Large intestine (tissue), 3 donors: ENCODE measurements at regions not wholly inside any gene's neighbourhood (a gene's known extent, or its start where the extent isn't known, plus 50 kb on each side); places are given as distances from the start of the nearest gene placed in this dataset.

Source experiments
- DNase-seq, 2 donors: peaks; one replicate each; pipeline versions ENCODE4 v3.0.0 to v3.0.0-alpha.2; 2013
- H3K27ac ChIP-seq: one replicate; pipeline ENCODE4 v1.5.1; 2013; ENCODE audit warnings: low read length
- H3K27me3 ChIP-seq: 2 replicates; pipeline ENCODE4 v1.6.1; 2013; ENCODE audit warnings: low read length; ENCODE audit not compliant: control insufficient read depth, insufficient read depth
- H3K36me3 ChIP-seq: 2 replicates; pipeline ENCODE4 v1.6.1; 2013; ENCODE audit warnings: low read length; ENCODE audit not compliant: control insufficient read depth, insufficient read depth
- H3K4me1 ChIP-seq: one replicate; pipeline ENCODE4 v1.6.1; 2013; ENCODE audit warnings: low read length; ENCODE audit not compliant: control insufficient read depth, insufficient read depth
- H3K4me3 ChIP-seq: one replicate; pipeline ENCODE4 v1.5.1; 2013; ENCODE audit warnings: low read length
- H3K9me3 ChIP-seq: one replicate; pipeline ENCODE4 v1.6.1; 2013; ENCODE audit warnings: mild to moderate bottlenecking, low read depth, low read length, moderate library complexity; ENCODE audit not compliant: control insufficient read depth
- WGBS: methylation state at CpG from one replicate; pipeline ENCODE4 v1.1.5; 2013; ENCODE audit warnings: low lambda C conversion rate; ENCODE audit not compliant: insufficient coverage; 5-methylcytosine and 5-hydroxymethylcytosine counted together

DNA sequence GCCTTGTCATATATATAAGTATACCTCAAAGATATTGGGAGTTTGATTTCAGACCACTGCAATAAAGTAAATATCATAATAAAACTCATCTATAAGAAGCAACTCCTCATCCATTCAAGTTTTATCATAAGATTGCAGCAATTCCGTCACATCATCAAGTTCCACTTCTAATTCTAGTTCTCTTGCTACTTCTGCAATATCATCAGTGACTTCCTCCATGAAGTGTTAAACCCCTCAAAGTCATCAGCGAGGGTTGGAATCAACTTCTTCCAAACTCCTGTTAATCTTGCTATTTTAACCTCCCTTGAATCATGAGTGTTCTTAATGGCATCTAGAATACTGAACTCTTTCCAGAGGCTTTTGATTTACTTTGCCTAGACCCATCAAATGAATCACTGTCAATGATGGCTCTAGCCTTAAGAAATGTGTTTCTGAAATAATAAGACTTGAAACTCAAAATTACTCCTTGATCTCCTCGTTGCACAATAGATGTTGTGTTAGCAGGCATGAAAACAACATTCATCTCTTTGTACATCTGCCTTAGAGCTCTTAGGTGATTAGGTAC lies 88.3 kb downstream of the RPE65 start:
- no CpG with 5 or more reads among the region's 3 CpGs for WGBS
- H3K4me1 ChIP-seq = no peaks in the 10 kb centered on the region
- no peaks in the 10 kb centered on the region for H3K36me3 ChIP-seq
- no peak for DNase-seq
- H3K27me3 ChIP-seq = no peaks in the 10 kb centered on the region
- H3K9me3 ChIP-seq = no peaks in the 10 kb centered on the region
- H3K4me3 ChIP-seq = no peak overlapping the region
- no peak overlapping the region for H3K27ac ChIP-seq

DNA sequence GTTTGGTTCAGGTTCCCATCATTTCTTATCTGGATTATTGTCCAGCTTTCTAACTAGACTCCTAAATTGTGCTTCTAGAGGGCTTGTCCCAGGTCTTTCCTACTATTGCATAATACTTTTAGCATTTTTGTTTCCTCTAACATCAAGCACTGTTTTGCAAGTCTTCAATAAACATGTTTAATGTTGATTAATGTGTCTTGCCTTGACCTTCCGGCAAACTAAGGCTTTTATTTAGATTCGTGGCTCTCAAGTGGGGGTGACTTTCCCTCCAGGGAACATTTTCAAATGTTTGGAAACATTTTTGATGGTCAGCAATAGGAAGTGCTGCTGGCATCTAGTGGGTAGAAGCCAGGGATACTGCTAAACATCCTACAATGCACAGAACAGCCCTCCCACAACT lies 90.7 kb downstream of the RPE65 start:
- Histone ChIP-seq H3K27me3 (no peaks in the 10 kb centered on the region), H3K36me3 (no peaks in the 10 kb centered on the region), H3K4me3 (no peak overlapping the region), H3K27ac (no peak overlapping the region), H3K9me3 (no peaks in the 10 kb centered on the region), H3K4me1 (no peaks in the 10 kb centered on the region)
- no CpG with 5 or more reads among the region's 2 CpGs for WGBS
- peak in 1 of 2 donors; percentile 5 for DNase-seq

GRCh38 chr1:68358439-68358838 lies 91.3 kb downstream of the RPE65 start:
- WGBS = 59% methylated on average over 2 of the region's 4 CpGs
- no peak for DNase-seq
- Histone ChIP-seq H3K9me3 (no peaks in the 10 kb centered on the region), H3K4me1 (no peaks in the 10 kb centered on the region), H3K4me3 (no peak overlapping the region), H3K36me3 (no peaks in the 10 kb centered on the region), H3K27ac (no peak overlapping the region), H3K27me3 (no peaks in the 10 kb centered on the region)

DNA sequence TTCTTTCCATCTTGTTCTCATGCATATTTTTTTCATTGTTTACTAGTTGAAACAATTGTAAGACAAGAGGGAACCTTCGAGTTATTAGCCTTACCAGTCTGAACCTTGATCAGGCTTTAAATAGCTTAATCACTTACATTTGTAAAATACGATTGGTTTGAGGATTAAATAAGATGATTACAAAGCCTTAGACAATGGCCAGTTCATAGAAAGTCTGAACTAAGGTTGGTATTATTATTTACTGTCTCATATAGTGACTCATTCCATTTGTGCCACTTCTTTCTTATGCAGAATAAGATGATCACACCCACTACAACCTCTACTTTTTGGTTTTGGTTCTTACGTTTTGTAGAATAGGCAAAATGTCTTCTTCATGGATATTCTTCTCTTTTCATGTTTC lies 94.1 kb downstream of the RPE65 start:
- Histone ChIP-seq H3K27me3 (no peaks in the 10 kb centered on the region), H3K4me1 (no peaks in the 10 kb centered on the region), H3K27ac (no peak overlapping the region), H3K9me3 (no peaks in the 10 kb centered on the region), H3K4me3 (no peak overlapping the region), H3K36me3 (no peaks in the 10 kb centered on the region)
- 70% methylated on average over 2 of the region's 3 CpGs for WGBS
- no peak for DNase-seq

- Histone ChIP-seq H3K9me3 (no peaks in the 10 kb centered on the region), H3K27ac (no peak overlapping the region), H3K36me3 (no peaks in the 10 kb centered on the region), H3K4me1 (no peaks in the 10 kb centered on the region), H3K4me3 (no peak overlapping the region), H3K27me3 (no peaks in the 10 kb centered on the region)
- 40% methylated on average over 1 of the region's 2 CpGs for WGBS
- no peak for DNase-seq
Measured at GRCh38 chr1:68352202-68352601, 97.6 kb downstream of the RPE65 start.

DNA sequence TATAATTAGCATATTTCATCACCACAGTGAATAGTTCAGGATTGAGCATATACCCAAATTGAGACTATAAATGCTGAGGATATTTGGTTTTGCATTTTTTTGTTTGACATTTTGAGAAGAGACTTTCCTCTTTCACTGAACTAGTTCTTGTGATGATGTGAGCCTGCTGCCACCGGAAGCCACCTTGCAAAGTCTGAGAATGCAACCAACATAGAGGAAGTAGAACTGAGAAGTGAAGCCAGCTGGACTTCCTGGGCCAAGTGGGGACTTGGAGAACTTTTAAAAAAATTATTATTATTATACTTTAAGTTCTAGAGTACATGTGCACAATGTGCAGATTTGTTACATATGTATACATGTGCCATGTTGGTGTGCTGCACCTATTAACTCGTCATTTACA lies 102.3 kb downstream of the RPE65 start:
- H3K36me3 ChIP-seq = no peaks in the 10 kb centered on the region

GRCh38 chr1:68346188-68346808 lies 103.5 kb downstream of the RPE65 start:
- no peaks in the 10 kb centered on the region for H3K9me3 ChIP-seq
- no peak for DNase-seq
- H3K4me3 ChIP-seq = no peak overlapping the region
- no peak overlapping the region for H3K27ac ChIP-seq
- H3K4me1 ChIP-seq = no peaks in the 10 kb centered on the region
- WGBS = 89% methylated on average over 1 of the region's 3 CpGs
- no peaks in the 10 kb centered on the region for H3K27me3 ChIP-seq
- no peaks in the 10 kb centered on the region for H3K36me3 ChIP-seq

More for the DNA sequence above, 102.3 kb downstream of the RPE65 start:
- no CpG with 5 or more reads among the region's 2 CpGs for WGBS
- Histone ChIP-seq H3K9me3 (no peaks in the 10 kb centered on the region), H3K27me3 (no peaks in the 10 kb centered on the region), H3K4me1 (no peaks in the 10 kb centered on the region), H3K27ac (no peak overlapping the region), H3K4me3 (no peak overlapping the region)
- no peak for DNase-seq

GRCh38 chr1:68344208-68344607 lies 105.5 kb downstream of the RPE65 start:
- DNase-seq = no peak
- H3K36me3 ChIP-seq = no peaks in the 10 kb centered on the region
- no peaks in the 10 kb centered on the region for H3K9me3 ChIP-seq
- H3K4me1 ChIP-seq = no peaks in the 10 kb centered on the region
- no peak overlapping the region for H3K4me3 ChIP-seq
- 80% methylated on average over 3 of the region's 4 CpGs for WGBS
- no peak overlapping the region for H3K27ac ChIP-seq
- H3K27me3 ChIP-seq = no peaks in the 10 kb centered on the region

DNA sequence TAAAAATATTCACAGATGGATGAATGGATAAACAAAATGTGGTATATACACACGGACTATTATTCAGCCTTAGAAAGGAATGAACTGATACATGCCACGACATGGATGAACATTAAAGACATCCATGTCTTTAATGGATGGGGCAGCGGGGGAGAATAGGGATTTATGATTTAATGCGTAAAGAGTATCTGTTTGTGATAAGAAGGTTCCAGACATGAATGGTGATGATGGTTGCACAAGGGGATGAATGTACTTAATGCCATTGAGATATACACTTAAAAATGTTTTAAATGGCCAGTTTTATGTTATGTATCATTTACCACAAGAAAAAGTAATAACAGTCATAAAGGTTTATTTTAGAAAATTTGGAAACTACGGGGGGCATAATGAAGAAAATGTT lies 108.6 kb upstream of the WLS start:
- no peak overlapping the region for H3K27ac ChIP-seq
- H3K9me3 ChIP-seq = no peaks in the 10 kb centered on the region
- H3K4me3 ChIP-seq = no peak overlapping the region
- WGBS = 75% methylated on average over 1 of the region's 5 CpGs
- no peak for DNase-seq
- no peaks in the 10 kb centered on the region for H3K36me3 ChIP-seq
- no peaks in the 10 kb centered on the region for H3K4me1 ChIP-seq
- H3K27me3 ChIP-seq = no peaks in the 10 kb centered on the region

DNA sequence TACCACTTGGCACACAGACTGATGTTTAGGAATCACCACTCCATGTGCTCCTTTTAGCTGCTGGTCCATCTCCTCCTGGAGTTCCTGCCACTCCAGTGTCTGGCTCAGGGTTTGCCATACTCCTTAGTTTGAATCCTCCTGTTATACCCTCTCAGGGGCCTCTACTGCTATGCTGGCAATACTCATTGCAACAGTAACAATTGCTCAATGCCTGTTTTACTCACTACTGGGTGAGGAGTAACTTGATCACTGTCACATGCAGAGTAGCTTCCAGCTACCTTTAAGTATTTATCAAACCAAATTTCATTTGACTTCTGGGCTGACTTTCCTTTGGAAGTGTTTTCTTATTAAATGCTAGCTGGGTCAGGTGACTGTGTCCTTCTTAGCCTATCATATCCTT lies 107.2 kb upstream of the WLS start:
- DNase-seq = peak; percentile 31 to 43
- Histone ChIP-seq H3K4me3 (no peak overlapping the region), H3K27me3 (no peaks in the 10 kb centered on the region), H3K36me3 (no peaks in the 10 kb centered on the region), H3K4me1 (no peaks in the 10 kb centered on the region), H3K9me3 (no peaks in the 10 kb centered on the region), H3K27ac (no peak overlapping the region)

- Histone ChIP-seq H3K9me3 (no peaks in the 10 kb centered on the region), H3K36me3 (no peaks in the 10 kb centered on the region), H3K27ac (no peak overlapping the region), H3K4me3 (no peak overlapping the region), H3K4me1 (no peaks in the 10 kb centered on the region), H3K27me3 (no peaks in the 10 kb centered on the region)
- no peak for DNase-seq
- WGBS = no CpG with 5 or more reads among the region's 1 CpG
Measured at GRCh38 chr1:68338081-68338480, 105.8 kb upstream of the WLS start.
